Ureter (tissue), 1 donor: ENCODE measurements at regions not wholly inside any gene's neighbourhood (a gene's known extent, or its start where the extent isn't known, plus 50 kb on each side); places are given as distances from the start of the nearest gene placed in this dataset.
"Not testable (repeated sequence)": the region's sequence is repeated elsewhere in the genome, so short reads cannot be mapped to it uniquely, and the experiment has no call there.

Source experiments
- DNase-seq: peaks from one replicate; pipeline ENCODE4 v3.0.0-alpha.2; 2020; ENCODE audit warnings: low spot score
- donor health status: DM: yes; HTN: yes; CAD: no.

GRCh38 chr6:51057296-51057695 is 238.6 kb downstream of the TFAP2B start:
- DNase-seq = no peak

DNA sequence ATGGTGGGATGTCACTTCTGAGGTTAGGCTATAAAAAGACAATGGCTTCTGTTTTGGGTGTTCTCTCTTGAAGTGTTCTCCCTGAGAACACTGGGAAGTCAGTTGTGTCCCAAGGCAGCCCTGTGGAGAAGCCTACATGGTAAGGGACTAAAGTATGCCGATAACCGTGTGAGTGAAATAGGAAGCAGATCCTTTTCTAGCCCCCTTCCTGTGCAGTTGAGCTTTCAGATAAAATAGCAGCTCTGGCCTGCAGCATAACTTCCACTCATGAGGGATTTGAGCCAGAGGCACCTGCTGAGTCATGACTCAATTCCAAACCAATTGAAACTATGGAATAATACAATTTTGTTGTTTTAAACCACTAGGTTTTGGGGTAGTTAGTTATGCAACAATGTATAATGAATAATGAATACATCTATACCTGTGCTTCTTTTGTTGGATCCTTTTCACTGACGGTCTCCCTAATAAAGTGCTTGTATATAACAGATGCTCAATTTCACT is 241.6 kb downstream of the TFAP2B start:
- no peak for DNase-seq

DNA sequence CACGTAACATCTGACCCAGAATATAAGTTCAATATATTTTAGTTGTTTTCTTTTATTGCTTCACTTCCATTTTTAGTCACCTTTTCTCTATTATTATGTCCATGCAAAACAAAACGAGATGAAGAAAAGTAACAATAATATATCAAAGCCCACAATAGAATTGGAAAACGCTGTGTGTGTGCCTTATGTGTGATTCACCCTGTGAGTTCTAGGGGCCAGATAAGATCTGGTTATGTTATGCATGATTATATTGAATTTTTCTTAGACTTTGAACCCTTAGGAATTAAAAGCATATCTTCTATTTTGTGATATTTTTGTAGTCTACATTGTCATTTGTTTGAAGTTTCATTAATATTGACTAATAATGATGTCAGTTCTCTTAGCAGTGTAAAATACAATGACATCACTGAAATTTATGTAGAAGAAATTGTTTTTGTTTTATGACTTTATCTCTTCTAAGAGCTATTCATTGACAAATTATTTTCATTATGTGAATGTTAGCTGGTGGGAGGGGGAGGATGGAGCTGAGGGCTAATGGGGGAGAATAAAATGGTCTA is 243.6 kb downstream of the TFAP2B start:
- no peak for DNase-seq

- no peak for DNase-seq
Measured at GRCh38 chr6:51077821-51078518, 259.3 kb downstream of the TFAP2B start.

DNA sequence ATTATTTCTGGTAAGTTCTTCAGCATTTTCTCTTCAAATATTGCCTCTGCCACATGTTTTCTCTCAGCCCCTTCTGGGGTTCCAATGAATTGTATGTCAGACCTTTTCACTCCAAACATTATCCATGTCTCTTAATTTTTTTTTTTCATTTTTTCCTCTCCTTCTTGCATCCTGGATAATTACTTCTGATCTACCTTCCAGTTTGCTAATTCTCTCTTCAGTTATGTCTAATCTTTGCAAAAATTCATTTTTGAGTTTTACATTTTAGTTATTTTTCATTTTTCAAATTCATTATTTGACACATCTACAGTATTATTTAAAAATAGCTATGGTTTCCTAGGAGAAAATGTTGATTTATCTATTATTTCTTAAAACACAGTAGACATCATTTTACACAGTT is 271.7 kb downstream of the TFAP2B start:
- no peak for DNase-seq

GRCh38 chr6:51093871-51094270 is 275.2 kb downstream of the TFAP2B start:
- no peak for DNase-seq

DNA sequence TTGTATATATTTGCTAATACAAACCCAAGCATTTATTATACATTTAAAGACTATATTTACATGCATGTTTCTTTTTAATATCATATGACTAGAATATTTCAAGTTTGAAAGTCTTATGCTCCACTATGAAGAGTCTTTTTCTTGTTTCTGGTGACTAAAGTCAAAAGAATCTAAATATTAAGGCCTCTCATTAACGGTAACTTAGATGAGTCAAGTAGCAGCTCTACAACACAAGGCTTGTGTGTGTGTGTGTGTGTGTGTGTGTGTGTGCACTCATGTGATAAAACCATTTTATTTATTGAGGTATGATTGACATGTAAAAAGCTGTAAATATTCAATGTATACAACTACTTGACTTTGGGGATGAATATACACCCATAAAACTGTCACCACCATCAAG is 275.6 kb downstream of the TFAP2B start:
- DNase-seq = no peak

GRCh38 chr6:51098246-51098645 is 279.6 kb downstream of the TFAP2B start:
- DNase-seq = no peak

- DNase-seq = no peak
Measured at GRCh38 chr6:51098791-51099190, 280.1 kb downstream of the TFAP2B start.

GRCh38 chr6:51099201-51099600 is 280.5 kb downstream of the TFAP2B start:
- no peak for DNase-seq

DNA sequence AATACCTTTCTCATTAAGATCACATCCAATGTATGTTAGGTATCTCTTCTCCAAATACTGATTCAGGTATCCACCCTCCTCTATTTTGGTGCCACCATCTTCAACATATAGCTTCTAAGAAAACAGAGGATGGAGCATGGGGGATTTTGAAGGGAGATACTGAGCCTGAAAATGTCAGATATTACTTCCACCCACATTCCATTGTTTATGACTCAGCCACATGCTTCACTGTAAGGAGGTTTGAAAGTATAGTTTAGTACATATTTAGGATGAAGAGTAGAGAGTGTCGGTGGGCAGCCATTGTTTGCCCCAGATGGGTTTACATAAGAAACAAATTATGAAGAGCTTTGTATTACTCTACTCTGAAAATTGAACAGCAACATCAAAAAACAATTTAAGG is 286.7 kb downstream of the TFAP2B start:
- no peak for DNase-seq

GRCh38 chr6:51107769-51108203 is 289.1 kb downstream of the TFAP2B start:
- DNase-seq = no peak

- no peak for DNase-seq
Measured at GRCh38 chr6:51108563-51109234, 290.0 kb downstream of the TFAP2B start.

- DNase-seq = no peak
Measured at GRCh38 chr6:51112731-51113130, 294.1 kb downstream of the TFAP2B start.

- DNase-seq = no peak
Measured at GRCh38 chr6:51116723-51117122, 298.1 kb downstream of the TFAP2B start.

DNA sequence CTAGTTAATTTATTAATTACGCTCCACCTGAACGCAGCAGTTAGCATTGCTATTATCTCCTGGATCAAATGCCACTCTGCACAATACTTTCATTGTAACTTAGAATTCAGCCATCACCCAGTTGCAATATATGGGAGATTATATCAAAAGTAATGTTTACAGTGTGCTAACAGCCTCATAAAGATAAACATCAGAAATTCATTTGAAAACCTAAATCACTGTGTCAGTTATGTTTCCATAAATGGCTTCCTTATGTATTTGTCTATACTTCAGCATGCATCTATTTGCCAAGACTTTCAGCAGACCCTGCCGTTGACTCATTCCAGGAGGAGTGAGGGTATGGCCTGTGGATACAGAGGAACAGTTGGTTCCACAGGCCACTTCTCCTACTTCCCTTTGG is 300.1 kb downstream of the TFAP2B start:
- DNase-seq = no peak

DNA sequence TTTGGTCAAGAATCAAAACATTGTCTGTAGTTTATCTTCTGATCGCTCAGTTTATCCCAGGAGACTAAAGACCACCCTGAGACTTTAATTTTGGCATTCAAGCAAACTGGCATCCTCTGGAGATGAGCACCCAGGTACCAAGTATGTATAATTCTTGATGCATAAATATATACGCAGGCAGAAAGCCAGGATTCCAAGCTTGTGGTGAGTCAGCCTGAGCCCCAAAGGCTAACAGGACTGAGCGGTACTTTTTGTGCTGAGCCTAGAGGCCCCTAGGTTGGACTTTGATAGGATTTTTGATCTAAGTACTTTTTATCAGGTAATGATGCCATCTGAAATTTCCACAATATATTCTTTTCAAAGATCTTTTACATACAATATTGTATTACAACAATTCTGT is 301.3 kb downstream of the TFAP2B start:
- DNase-seq = no peak

DNA sequence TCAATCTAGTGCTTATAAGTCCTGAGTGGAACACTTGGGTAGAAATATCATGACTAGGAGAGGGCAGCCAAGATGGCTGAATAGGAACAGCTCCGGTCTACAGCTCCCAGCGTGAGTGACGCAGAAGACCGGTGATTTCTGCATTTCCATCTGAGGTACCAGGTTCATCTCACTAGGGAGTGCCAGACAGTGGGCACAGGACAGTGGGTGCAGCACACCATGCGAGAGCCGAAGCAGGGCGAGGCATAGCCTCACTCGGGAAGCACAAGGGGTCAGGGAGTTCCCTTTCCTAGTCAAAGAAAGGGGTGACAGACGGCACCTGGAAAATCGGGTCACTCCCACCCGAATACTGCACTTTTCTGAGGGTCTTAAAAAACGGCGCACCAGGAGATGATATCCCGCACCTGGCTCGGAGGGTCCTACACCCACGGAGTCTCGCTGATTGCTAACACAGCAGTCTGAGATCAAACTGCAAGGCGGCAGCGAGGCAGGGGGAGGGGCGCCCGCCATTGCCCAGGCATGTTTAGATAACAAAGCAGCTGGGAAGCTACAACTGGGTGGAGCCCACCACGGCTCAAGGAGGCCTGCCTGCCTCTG is 302.8 kb downstream of the TFAP2B start:
- not testable (repeated sequence) for DNase-seq

DNA sequence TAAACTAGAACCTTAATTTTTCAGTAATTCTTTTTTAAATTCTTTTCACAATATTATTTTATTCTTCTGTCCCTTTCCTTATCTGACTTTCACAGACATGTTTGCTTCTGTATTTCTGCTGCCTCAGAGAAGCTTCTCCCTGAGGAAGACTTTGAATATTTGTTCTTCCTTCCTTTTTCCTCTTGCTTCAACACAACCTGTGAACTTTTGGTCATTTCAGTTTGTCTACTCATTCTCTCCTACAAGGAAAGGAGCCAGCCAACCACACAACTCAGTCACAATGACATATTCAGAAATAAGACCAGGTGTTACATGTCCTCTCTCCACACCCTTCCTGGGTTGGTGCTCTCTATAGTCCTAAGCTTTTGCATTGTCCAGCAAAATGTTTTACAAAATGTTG is 310.4 kb downstream of the TFAP2B start:
- no peak for DNase-seq

- DNase-seq = no peak
Measured at GRCh38 chr6:51137777-51138176, 319.1 kb downstream of the TFAP2B start.

DNA sequence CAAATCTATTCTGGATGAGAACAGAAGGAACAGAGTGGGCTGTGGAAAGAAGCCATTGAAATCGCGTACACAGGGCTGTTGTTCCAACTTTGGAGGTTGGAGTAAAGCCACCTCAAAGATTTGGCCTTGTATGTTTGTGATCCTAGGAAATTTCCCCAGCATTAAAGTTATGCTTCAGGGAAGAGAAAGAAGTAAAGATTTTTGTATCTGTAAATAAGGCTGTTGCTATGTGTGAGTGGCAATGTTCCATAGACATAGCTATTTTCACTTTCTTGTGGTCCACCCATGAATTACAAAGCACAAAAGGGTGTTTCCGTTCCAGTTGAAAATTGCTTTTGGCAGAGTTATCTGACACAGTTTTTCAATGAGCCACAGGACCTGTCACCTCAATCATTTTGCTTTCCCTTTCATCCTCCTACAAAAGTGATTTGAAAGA is 321.3 kb downstream of the TFAP2B start:
- no peak for DNase-seq

DNA sequence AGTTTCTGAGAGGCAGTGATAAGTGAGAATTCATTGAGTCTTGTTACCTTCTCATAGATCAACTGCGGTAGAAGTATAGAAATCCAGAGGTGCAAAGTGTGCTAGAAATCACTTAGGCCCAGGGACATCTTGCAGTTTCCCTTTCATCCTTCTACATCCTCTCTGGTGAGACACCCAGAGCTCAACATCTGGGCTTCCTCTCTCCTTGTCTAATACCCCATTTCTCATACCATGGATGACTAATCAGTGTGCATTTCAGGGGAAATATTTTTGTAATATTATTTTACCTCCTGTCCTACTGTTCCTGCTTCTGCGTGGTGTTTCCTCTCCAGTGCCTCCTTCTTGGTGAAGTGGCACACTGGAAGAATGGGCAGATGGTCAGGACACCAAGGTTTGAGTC is 322.4 kb downstream of the TFAP2B start:
- no peak for DNase-seq

GRCh38 chr6:51147756-51148155 is 329.1 kb downstream of the TFAP2B start:
- no peak for DNase-seq
